ENCODE measurements at regions not wholly inside any gene's neighbourhood (a gene's known extent, or its start where the extent isn't known, plus 50 kb on each side); places are given as distances from the start of the nearest gene placed in this dataset.
"Not testable (repeated sequence)": the region's sequence is repeated elsewhere in the genome, so short reads cannot be mapped to it uniquely, and the experiment has no call there.

DNA sequence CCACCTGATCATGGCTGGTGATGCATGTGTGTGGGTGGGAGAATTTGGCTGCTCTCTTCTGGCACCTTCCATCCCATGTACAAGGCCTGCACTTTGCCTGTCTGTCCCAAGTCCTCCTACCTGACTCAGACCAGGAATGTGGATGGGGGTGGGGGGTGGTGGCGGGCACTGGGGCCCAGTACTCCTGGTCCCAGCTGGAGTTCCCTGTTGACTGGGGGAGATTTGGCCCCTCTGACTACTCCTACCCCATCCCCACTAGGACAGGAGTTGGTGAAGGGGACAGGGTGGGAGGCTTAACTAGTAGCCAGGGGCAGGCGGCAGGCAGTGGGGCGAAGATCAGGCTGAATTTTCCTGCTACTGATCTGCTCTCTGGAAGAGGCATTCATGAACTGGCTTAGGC is 126.6 kb downstream of the POTEH start:
- H3K27me3 Mint-ChIP-seq; DNase-seq; H3K36me3 Mint-ChIP-seq (ENCODE audit: low read depth); H3K27ac Mint-ChIP-seq; H3K4me1 Mint-ChIP-seq (ENCODE audit: low read depth); H3K9me3 Mint-ChIP-seq; H3K4me3 Mint-ChIP-seq: not testable (repeated sequence)

GRCh38 chr22:15817264-15817663 is 127.4 kb downstream of the POTEH start:
- not testable (repeated sequence) for H3K36me3 Mint-ChIP-seq (ENCODE audit: low read depth); H3K4me3 Mint-ChIP-seq; DNase-seq; H3K4me1 Mint-ChIP-seq (ENCODE audit: low read depth); H3K27me3 Mint-ChIP-seq; H3K9me3 Mint-ChIP-seq; H3K27ac Mint-ChIP-seq

- not testable (repeated sequence) for H3K9me3 Mint-ChIP-seq; H3K27me3 Mint-ChIP-seq; H3K36me3 Mint-ChIP-seq (ENCODE audit: low read depth); DNase-seq; H3K4me1 Mint-ChIP-seq (ENCODE audit: low read depth); H3K27ac Mint-ChIP-seq; H3K4me3 Mint-ChIP-seq
Observed at GRCh38 chr22:15819886-15820285, 130.1 kb downstream of the POTEH start.

DNA sequence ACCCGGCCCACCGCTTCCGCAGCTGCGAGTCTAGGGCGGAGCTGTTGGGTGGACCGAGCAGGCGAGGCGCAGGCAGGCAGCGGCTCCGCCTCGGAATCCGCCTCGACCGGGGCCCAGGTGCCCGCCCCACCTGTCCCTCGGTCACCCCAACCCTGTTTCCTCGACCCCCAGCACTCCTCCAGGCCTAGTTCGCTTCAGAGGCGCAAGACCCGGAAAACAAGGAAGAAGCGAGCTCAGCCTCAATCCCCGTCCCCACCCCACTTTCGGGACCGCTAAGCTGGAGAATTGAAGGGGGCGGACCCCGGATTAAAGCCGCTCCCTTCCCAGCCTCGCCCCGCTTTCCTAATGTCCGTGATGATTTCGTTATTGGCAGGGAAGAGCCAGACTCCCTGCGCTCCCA is 131.3 kb downstream of the POTEH start:
- not testable (repeated sequence) for H3K4me1 Mint-ChIP-seq (ENCODE audit: low read depth); H3K36me3 Mint-ChIP-seq (ENCODE audit: low read depth); H3K4me3 Mint-ChIP-seq; DNase-seq; H3K27me3 Mint-ChIP-seq; H3K27ac Mint-ChIP-seq; H3K9me3 Mint-ChIP-seq

- not testable (repeated sequence) for DNase-seq; H3K27ac Mint-ChIP-seq; H3K4me3 Mint-ChIP-seq; H3K4me1 Mint-ChIP-seq (ENCODE audit: low read depth); H3K36me3 Mint-ChIP-seq (ENCODE audit: low read depth); H3K9me3 Mint-ChIP-seq; H3K27me3 Mint-ChIP-seq
Observed at GRCh38 chr22:15822001-15822400, 132.2 kb downstream of the POTEH start.

GRCh38 chr22:15823178-15823577 is 133.4 kb downstream of the POTEH start:
- H3K9me3 Mint-ChIP-seq; H3K27ac Mint-ChIP-seq; H3K4me1 Mint-ChIP-seq (ENCODE audit: low read depth); H3K27me3 Mint-ChIP-seq; H3K4me3 Mint-ChIP-seq; DNase-seq; H3K36me3 Mint-ChIP-seq (ENCODE audit: low read depth): not testable (repeated sequence)

DNA sequence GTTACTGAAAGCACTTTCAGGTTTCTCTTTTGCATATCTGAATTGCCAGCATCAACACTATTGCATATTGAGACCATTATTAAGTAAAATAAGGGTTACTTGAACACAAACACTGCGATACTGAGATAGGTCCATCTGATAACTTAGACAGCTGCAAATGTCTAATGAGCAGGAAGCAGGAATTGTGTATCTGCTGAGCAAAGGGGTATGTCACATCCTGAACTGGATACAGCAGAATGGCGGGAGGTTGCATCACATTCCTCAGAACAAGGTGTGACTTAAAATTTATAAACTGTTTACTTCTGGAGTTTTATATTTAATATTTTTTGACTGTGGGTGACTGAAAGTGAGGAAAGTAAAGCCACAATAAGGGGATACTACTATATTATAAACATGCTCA is 142.4 kb downstream of the POTEH start:
- not testable (repeated sequence) for H3K27ac Mint-ChIP-seq; DNase-seq; H3K9me3 Mint-ChIP-seq; H3K4me3 Mint-ChIP-seq; H3K27me3 Mint-ChIP-seq; H3K36me3 Mint-ChIP-seq (ENCODE audit: low read depth); H3K4me1 Mint-ChIP-seq (ENCODE audit: low read depth)

- not testable (repeated sequence) for H3K27me3 Mint-ChIP-seq; H3K4me3 Mint-ChIP-seq; H3K4me1 Mint-ChIP-seq (ENCODE audit: low read depth); H3K9me3 Mint-ChIP-seq; H3K36me3 Mint-ChIP-seq (ENCODE audit: low read depth); DNase-seq; H3K27ac Mint-ChIP-seq
Observed at GRCh38 chr22:15835729-15836128, 145.9 kb downstream of the POTEH start.

- not testable (repeated sequence) for H3K4me1 Mint-ChIP-seq (ENCODE audit: low read depth); H3K36me3 Mint-ChIP-seq (ENCODE audit: low read depth); H3K27ac Mint-ChIP-seq; H3K4me3 Mint-ChIP-seq; H3K9me3 Mint-ChIP-seq; DNase-seq; H3K27me3 Mint-ChIP-seq
Observed at GRCh38 chr22:15849772-15850171, 159.9 kb downstream of the POTEH start.

DNA sequence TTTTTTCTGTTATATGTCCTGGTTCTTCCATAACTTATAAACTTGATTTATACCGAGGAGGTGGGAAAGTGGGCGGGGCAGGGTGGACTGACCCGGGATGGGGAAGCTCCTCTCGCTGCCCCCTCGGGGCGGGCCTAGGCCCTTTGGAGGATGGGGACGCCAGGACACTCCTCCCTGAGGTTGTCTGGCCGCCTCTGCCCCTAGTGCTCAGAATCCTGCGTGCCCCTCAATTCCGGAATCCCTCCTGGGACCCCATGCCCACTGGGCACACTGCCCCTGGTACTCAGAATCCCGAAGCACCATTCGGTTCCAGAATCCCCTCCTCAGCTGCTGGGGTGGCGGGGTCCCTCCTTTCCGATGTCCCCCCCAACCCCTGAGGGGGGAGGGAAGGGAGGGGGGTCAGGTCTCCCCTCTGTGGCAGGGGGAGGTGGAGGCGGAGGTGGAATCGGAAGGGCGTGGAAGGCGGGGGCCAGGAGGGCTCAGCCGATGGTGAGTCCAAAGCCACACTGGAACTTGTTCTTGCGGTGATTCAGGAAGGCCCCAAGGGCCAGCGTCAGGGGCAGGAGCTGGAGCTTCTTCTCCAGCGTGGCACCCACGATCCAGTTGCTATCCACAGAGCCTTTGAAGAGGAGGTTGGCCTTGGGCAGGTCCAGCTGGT is 164.0 kb downstream of the POTEH start:
- not testable (repeated sequence) for H3K36me3 Mint-ChIP-seq (ENCODE audit: low read depth); DNase-seq; H3K4me1 Mint-ChIP-seq (ENCODE audit: low read depth); H3K9me3 Mint-ChIP-seq; H3K27me3 Mint-ChIP-seq; H3K4me3 Mint-ChIP-seq; H3K27ac Mint-ChIP-seq

DNA sequence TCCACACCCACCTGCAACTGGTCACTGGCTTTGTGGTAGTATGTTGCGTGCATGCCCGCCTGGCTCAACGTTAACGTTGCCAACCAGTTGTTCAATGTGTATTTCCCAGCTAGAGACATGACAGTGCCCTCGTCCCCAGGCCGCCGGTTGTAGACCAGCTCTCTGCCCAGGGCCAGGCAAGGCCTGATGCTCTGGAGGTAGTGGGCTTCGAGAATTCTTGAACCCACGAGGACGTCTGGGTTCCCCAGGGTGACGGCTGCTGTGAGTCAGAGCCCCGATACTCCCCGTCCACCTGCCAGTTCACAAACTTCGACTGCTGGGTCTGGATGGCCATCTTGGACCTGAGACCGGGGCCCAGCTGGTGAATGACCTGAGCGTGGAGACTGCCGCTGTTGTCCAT is 164.6 kb downstream of the POTEH start:
- not testable (repeated sequence) for H3K4me1 Mint-ChIP-seq (ENCODE audit: low read depth); H3K27me3 Mint-ChIP-seq; H3K36me3 Mint-ChIP-seq (ENCODE audit: low read depth); H3K27ac Mint-ChIP-seq; H3K9me3 Mint-ChIP-seq; H3K4me3 Mint-ChIP-seq
- peak; percentile 26 for DNase-seq

- DNase-seq; H3K36me3 Mint-ChIP-seq (ENCODE audit: low read depth); H3K4me3 Mint-ChIP-seq; H3K9me3 Mint-ChIP-seq; H3K4me1 Mint-ChIP-seq (ENCODE audit: low read depth); H3K27ac Mint-ChIP-seq; H3K27me3 Mint-ChIP-seq: not testable (repeated sequence)
Observed at GRCh38 chr22:15854978-15855377, 165.2 kb downstream of the POTEH start.

DNA sequence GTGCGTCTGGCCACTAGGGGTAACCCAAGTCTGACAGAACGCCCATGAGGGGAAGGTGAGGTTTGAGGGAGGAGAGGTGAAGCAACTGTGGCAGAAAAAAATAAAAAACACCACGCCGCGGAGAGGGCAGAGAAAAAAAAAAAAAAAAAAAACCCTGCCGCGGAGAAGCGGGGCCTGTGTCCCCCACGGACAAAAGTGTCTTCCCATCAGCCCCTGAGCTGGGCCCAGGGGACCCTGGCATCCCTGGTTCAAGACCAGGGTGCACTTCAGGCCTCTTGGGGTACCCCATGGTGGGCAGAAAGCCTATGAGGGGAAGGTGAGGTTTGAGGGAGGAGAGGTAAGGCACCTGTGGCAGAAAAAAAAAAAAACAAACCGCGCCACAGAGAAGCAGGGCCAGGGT is 191.1 kb downstream of the POTEH start:
- not testable (repeated sequence) for DNase-seq; H3K4me1 Mint-ChIP-seq (ENCODE audit: low read depth); H3K36me3 Mint-ChIP-seq (ENCODE audit: low read depth); H3K27me3 Mint-ChIP-seq; H3K4me3 Mint-ChIP-seq; H3K9me3 Mint-ChIP-seq; H3K27ac Mint-ChIP-seq

- H3K27ac Mint-ChIP-seq; H3K9me3 Mint-ChIP-seq; H3K4me3 Mint-ChIP-seq; H3K4me1 Mint-ChIP-seq (ENCODE audit: low read depth); H3K27me3 Mint-ChIP-seq; DNase-seq; H3K36me3 Mint-ChIP-seq (ENCODE audit: low read depth): not testable (repeated sequence)
Observed at GRCh38 chr22:15904326-15904725, 214.5 kb downstream of the POTEH start.

DNA sequence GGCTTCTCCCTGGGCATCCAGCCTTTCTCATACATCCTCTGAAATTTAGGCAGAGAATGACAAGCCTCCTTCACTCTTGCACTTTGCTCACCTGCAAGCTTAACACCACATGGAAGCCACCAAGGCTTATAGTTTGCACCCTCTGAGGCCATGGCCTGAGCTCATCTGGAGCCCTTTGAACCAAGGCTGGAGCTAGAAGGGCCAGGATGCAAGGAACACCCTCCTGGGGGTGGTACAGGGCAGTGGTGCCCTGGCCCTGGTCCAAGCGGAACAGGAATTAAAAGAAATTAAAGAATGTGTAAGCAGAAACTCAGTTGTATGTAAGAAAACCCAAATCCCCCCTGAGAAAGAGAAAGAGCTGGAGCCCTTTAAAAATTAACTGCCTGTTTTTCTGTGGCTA is 221.9 kb downstream of the POTEH start:
- DNase-seq; H3K36me3 Mint-ChIP-seq (ENCODE audit: low read depth); H3K4me3 Mint-ChIP-seq; H3K27ac Mint-ChIP-seq; H3K9me3 Mint-ChIP-seq; H3K27me3 Mint-ChIP-seq; H3K4me1 Mint-ChIP-seq (ENCODE audit: low read depth): not testable (repeated sequence)

DNA sequence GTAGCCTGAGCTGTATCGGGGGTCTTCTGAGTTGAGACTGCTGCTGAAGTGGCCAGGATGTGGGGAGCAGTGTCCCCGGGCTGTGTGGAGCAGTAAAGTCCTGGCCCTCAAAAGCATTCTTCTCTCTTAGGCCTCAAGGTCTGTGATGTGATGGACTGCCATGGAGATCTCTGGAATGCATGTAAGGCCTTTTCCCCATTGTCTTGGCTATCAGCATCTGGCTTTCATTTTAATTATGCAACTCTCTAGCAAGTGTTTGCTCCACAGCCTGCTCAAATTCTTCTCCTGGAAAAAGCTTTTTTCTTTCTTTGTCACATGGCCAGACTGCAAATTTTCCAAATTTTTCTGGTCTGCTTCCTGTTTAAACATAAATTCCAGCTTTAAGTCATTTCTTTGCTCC is 229.3 kb downstream of the POTEH start:
- H3K4me3 Mint-ChIP-seq; H3K27me3 Mint-ChIP-seq; H3K9me3 Mint-ChIP-seq; H3K36me3 Mint-ChIP-seq (ENCODE audit: low read depth); DNase-seq; H3K4me1 Mint-ChIP-seq (ENCODE audit: low read depth); H3K27ac Mint-ChIP-seq: not testable (repeated sequence)

Data from activated T-cell treated with anti-CD3 and anti-CD28 coated beads, Interleukin-2, amount 50 U/mL, for 24 hours (primary cell).